H9 (cell line): ENCODE measurements at regions not wholly inside any gene's neighbourhood (a gene's known extent, or its start where the extent isn't known, plus 50 kb on each side); places are given as distances from the start of the nearest gene placed in this dataset.
"Not testable (repeated sequence)": the region's sequence is repeated elsewhere in the genome, so short reads cannot be mapped to it uniquely, and the experiment has no call there.

Experiments
- DNase-seq: peaks from one replicate; pipeline ENCODE4 v3.0.0-alpha.2; 2017
- H2AFZ ChIP-seq: one replicate; pipeline ENCODE4 v1.6.1; 2013; ENCODE audit warnings: mild to moderate bottlenecking, low read length, control low read depth, moderate library complexity
- H2AK5ac ChIP-seq: 2 replicates; pipeline ENCODE4 v1.6.1; 2013; ENCODE audit warnings: low read length, control low read depth, mixed read lengths; ENCODE audit not compliant: insufficient read length
- H2BK120ac ChIP-seq: one replicate; pipeline ENCODE4 v1.6.1; 2013; ENCODE audit warnings: low read depth, mild to moderate bottlenecking, low read length, control low read depth, inconsistent platforms; ENCODE audit not compliant: poor library complexity, severe bottlenecking
- H2BK12ac ChIP-seq: 2 replicates; pipeline ENCODE4 v1.6.1; 2013; ENCODE audit warnings: low read length, control low read depth, mixed read lengths, low read depth; ENCODE audit not compliant: insufficient read length
- H2BK15ac ChIP-seq: 2 replicates; pipeline ENCODE4 v1.6.1; 2013; ENCODE audit warnings: low read depth, low read length, control low read depth
- H2BK20ac ChIP-seq: one replicate; pipeline ENCODE4 v1.6.1; 2013; ENCODE audit warnings: low read depth, mild to moderate bottlenecking, low read length, control low read depth, inconsistent platforms; ENCODE audit not compliant: poor library complexity, severe bottlenecking
- H2BK5ac ChIP-seq: 2 replicates; pipeline ENCODE4 v1.6.1; 2013; ENCODE audit warnings: low read length, control low read depth, mixed read lengths; ENCODE audit not compliant: insufficient read length
- H3K14ac ChIP-seq: 2 replicates; pipeline ENCODE4 v1.6.1; 2013; ENCODE audit warnings: low read length, control low read depth; ENCODE audit not compliant: insufficient read depth
- H3K18ac ChIP-seq: 2 replicates; pipeline ENCODE4 v1.6.1; 2013; ENCODE audit warnings: low read depth, mild to moderate bottlenecking, mixed read lengths, low read length, control low read depth; ENCODE audit not compliant: insufficient read length
- H3K23ac ChIP-seq: 2 replicates; pipeline ENCODE4 v1.6.1; 2013; ENCODE audit warnings: low read length, control low read depth, mixed read lengths, low read depth; ENCODE audit not compliant: insufficient read length
- H3K23me2 ChIP-seq: 2 replicates; pipeline ENCODE4 v1.6.1; 2013; ENCODE audit warnings: low read depth, mild to moderate bottlenecking, mixed read lengths, low read length, control low read depth; ENCODE audit not compliant: insufficient read length, poor library complexity, severe bottlenecking
- H3K27ac ChIP-seq: 2 replicates; pipeline ENCODE4 v1.5.1; 2013; ENCODE audit warnings: low read length, control low read depth, mixed read lengths, low read depth; ENCODE audit not compliant: insufficient read length
- H3K27me3 ChIP-seq: 2 replicates; pipeline ENCODE4 v1.6.1; 2013; ENCODE audit warnings: low read length, control low read depth, inconsistent platforms; ENCODE audit not compliant: insufficient read depth
- H3K4ac ChIP-seq: 2 replicates; pipeline ENCODE4 v1.6.1; 2013; ENCODE audit warnings: low read depth, mild to moderate bottlenecking, control low read depth, inconsistent platforms, low read length, moderate library complexity
- H3K4me1 ChIP-seq: 2 replicates; pipeline ENCODE4 v1.6.1; 2013; ENCODE audit warnings: low read length, control low read depth, inconsistent platforms; ENCODE audit not compliant: insufficient read depth
- H3K4me2 ChIP-seq: 2 replicates; pipeline ENCODE4 v1.6.1; 2013; ENCODE audit warnings: low read length, control low read depth, mixed read lengths; ENCODE audit not compliant: insufficient read length, insufficient read depth
- H3K56ac ChIP-seq: 2 replicates; pipeline ENCODE4 v1.6.1; 2013; ENCODE audit warnings: low read depth, mild to moderate bottlenecking, mixed read lengths, low read length, control low read depth; ENCODE audit not compliant: insufficient read length
- H3K79me1 ChIP-seq: 2 replicates; pipeline ENCODE4 v1.6.1; 2013; ENCODE audit warnings: low read depth, mild to moderate bottlenecking, moderate library complexity, low read length, control low read depth, inconsistent platforms; ENCODE audit not compliant: insufficient read depth, poor library complexity, severe bottlenecking
- H3K79me2 ChIP-seq: 2 replicates; pipeline ENCODE4 v1.6.1; 2013; ENCODE audit warnings: low read length, control low read depth, inconsistent platforms; ENCODE audit not compliant: insufficient read depth
- H3K9ac ChIP-seq: 2 replicates; pipeline ENCODE4 v1.6.1; 2013; ENCODE audit warnings: low read length, control low read depth, mixed read lengths; ENCODE audit not compliant: insufficient read length; ENCODE audit errors: extremely low read depth
- H3K9me3 ChIP-seq: one replicate; pipeline ENCODE4 v1.6.1; 2013; ENCODE audit warnings: low read depth, low read length, inconsistent platforms; ENCODE audit not compliant: control insufficient read depth
- H3T11ph ChIP-seq: one replicate; pipeline ENCODE4 v1.6.1; 2013; ENCODE audit warnings: mild to moderate bottlenecking, low read length, control low read depth, inconsistent platforms
- H4K20me1 ChIP-seq: one replicate; pipeline ENCODE4 v1.6.1; 2013; ENCODE audit not compliant: control insufficient read depth, insufficient read length, insufficient read depth
- H4K5ac ChIP-seq: 2 replicates; pipeline ENCODE4 v1.6.1; 2013; ENCODE audit warnings: low read depth, mild to moderate bottlenecking, mixed read lengths, low read length, control low read depth; ENCODE audit not compliant: insufficient read length
- H4K8ac ChIP-seq: replicated peaks from 2 replicates; pipeline ENCODE4 v1.6.1; 2013; ENCODE audit warnings: low read length, control low read depth, mixed read lengths, low read depth; ENCODE audit not compliant: insufficient read length
- H4K91ac ChIP-seq: 2 replicates; pipeline ENCODE4 v1.6.1; 2013; ENCODE audit warnings: low read depth, mild to moderate bottlenecking, moderate library complexity, mixed read lengths, low read length, control low read depth; ENCODE audit not compliant: insufficient read length
- H3K27ac Mint-ChIP-seq, 3 experiments: 2 replicates in 2 of 3; 3 replicates in 1 of 3; pipeline ENCODE4 v1.8.0; 2020 to 2021; ENCODE audit warnings: mixed read lengths in 3 of 3, mild to moderate bottlenecking in 1 of 3, moderate library complexity in 1 of 3
- H3K27me3 Mint-ChIP-seq: 2 replicates; pipeline ENCODE4 v1.8.0; 2021; ENCODE audit warnings: low read depth, mild to moderate bottlenecking, moderate library complexity, mixed read lengths
- H3K36me3 Mint-ChIP-seq, 3 experiments: 2 replicates in 2 of 3; 3 replicates in 1 of 3; pipeline ENCODE4 v1.8.0; 2020 to 2021; ENCODE audit warnings: low read depth in 3 of 3, mixed read lengths in 3 of 3; ENCODE audit not compliant: insufficient read depth in 1 of 3
- H3K4me1 Mint-ChIP-seq, 2 experiments: 2 replicates each; pipeline ENCODE4 v1.8.0; 2020; ENCODE audit warnings: mixed read lengths in 2 of 2
- H3K4me3 Mint-ChIP-seq, 2 experiments: 2 replicates in 1 of 2; 3 replicates in 1 of 2; pipeline ENCODE4 v1.8.0; 2020 to 2021; ENCODE audit warnings: mild to moderate bottlenecking in 2 of 2, mixed read lengths in 2 of 2, moderate library complexity in 1 of 2
- H3K9me3 Mint-ChIP-seq, 2 experiments: 2 replicates in 1 of 2; 3 replicates in 1 of 2; pipeline ENCODE4 v1.8.0; 2020; ENCODE audit warnings: mild to moderate bottlenecking in 2 of 2, mixed read lengths in 2 of 2, moderate library complexity in 1 of 2
- WGBS: extraction: QIAGEN DNeasy Blood & Tissue Kit; methylation state at CpG from one replicate; pipeline ENCODE4 v1.1.7; 2013; ENCODE audit warnings: missing lambda C conversion rate, low lambda C conversion rate, mixed read lengths; ENCODE audit not compliant: insufficient read length; ENCODE audit errors: extremely low coverage; 5-methylcytosine and 5-hydroxymethylcytosine counted together
- TF ChIP-seq, protein P1 (sequence below): fragments of 200-600 bp; sonication (generic); conservative IDR thresholded peaks from 3 replicates; pipeline ENCODE4 v1.8.0; 2021; ENCODE audit warnings: antibody characterized with exemption, mild to moderate bottlenecking

DNA sequence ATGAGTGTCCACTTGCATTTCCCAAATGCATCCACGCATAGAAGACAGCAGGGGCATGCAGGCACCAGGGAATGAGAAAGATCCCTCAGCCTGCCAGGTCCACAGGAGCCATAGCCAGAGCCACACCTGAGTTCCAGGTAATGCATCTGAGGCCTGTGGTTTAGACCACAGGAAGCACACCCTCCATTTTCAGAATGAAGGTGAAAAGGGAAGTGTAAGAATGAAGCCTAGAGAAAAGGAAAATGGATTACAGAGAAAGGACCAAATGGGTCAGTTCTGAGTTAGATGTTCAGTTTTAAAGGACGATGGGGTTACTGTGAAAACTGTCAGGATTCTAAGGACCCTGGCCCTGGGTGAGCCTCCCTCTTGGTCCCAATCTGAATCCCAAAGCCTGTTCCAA lies 1283.2 kb downstream of the TMEM121 start:
- no peak overlapping the region for H3K4me3 Mint-ChIP-seq
- H3K27me3 Mint-ChIP-seq: no peaks in the 10 kb centered on the region; the same call in 1 of the 2 replicates
- Histone ChIP-seq H3K56ac (no peak overlapping the region), H3K4me1 (no peaks in the 10 kb centered on the region), H2AFZ (no peak overlapping the region), H3K9ac (no peak overlapping the region), H2BK120ac (no peak overlapping the region), H2BK12ac (no peak overlapping the region), H3K79me1 (no peaks in the 10 kb centered on the region), H2BK20ac (no peak overlapping the region), H3T11ph (no peak overlapping the region), H3K27ac (no peak overlapping the region), H2BK5ac (no peak overlapping the region), H3K23ac (no peak overlapping the region), H3K23me2 (no peaks in the 10 kb centered on the region), H4K5ac (no peak overlapping the region), H2BK15ac (no peak overlapping the region), H3K4ac (no peak overlapping the region), H3K4me2 (no peak overlapping the region), H3K14ac (no peak overlapping the region), H3K18ac (no peak overlapping the region), H4K91ac (no peak overlapping the region), H3K9me3 (peaks cover 91% of the 10 kb centered on the region), H4K8ac (no peak overlapping the region), H4K20me1 (no peaks in the 10 kb centered on the region), H3K79me2 (no peaks in the 10 kb centered on the region; the same call in 1 of the 2 replicates), H2AK5ac (no peak overlapping the region), H3K27me3 (no peaks in the 10 kb centered on the region)
- peaks cover 86 to 91% of the 10 kb centered on the region in 2 experiments for H3K9me3 Mint-ChIP-seq
- WGBS: no CpG with 5 or more reads among the region's 2 CpGs
- DNase-seq: no peak
- no peaks in the 10 kb centered on the region for H3K4me1 Mint-ChIP-seq
- TF ChIP-seq, protein P1, sequence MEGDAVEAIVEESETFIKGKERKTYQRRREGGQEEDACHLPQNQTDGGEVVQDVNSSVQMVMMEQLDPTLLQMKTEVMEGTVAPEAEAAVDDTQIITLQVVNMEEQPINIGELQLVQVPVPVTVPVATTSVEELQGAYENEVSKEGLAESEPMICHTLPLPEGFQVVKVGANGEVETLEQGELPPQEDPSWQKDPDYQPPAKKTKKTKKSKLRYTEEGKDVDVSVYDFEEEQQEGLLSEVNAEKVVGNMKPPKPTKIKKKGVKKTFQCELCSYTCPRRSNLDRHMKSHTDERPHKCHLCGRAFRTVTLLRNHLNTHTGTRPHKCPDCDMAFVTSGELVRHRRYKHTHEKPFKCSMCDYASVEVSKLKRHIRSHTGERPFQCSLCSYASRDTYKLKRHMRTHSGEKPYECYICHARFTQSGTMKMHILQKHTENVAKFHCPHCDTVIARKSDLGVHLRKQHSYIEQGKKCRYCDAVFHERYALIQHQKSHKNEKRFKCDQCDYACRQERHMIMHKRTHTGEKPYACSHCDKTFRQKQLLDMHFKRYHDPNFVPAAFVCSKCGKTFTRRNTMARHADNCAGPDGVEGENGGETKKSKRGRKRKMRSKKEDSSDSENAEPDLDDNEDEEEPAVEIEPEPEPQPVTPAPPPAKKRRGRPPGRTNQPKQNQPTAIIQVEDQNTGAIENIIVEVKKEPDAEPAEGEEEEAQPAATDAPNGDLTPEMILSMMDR: no peak
- peaks cover 5 to 29% (median 13%) of the 10 kb centered on the region in 3 experiments; a peak in 6 of 7 replicates for H3K36me3 Mint-ChIP-seq
- no peak overlapping the region for H3K27ac Mint-ChIP-seq

DNA sequence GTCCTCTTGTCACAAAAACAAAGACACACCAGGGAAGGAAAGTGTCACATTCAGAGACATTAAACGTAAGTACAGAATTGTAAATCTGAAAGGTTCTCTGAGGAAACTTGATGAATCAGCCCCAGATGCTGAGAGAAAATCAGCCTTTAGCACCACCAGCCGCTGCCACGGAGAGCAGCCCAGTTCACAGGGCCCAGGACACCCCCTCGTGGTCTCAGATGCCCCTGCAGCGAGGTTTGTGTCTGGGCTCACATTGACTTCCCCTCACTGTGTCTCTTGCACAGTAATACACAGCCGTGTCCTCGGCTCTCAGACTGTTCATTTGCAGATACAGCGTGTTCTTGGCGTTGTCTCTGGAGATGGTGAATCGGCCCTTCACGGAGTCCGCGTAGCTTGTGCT lies 1283.8 kb downstream of the TMEM121 start:
- H3K27ac Mint-ChIP-seq, DNase-seq, H3K56ac ChIP-seq, H2BK5ac ChIP-seq, H3K79me1 ChIP-seq, H3K4me3 Mint-ChIP-seq, H3K27me3 Mint-ChIP-seq, H3K4me2 ChIP-seq, H4K20me1 ChIP-seq, H2BK12ac ChIP-seq, H4K8ac ChIP-seq, H3K27me3 ChIP-seq, H3K4me1 ChIP-seq, H2AFZ ChIP-seq, H3K4ac ChIP-seq, H3K27ac ChIP-seq, H3K23ac ChIP-seq, H3K4me1 Mint-ChIP-seq, H4K91ac ChIP-seq, H3K14ac ChIP-seq, H3K18ac ChIP-seq, H3K9ac ChIP-seq, H2BK15ac ChIP-seq, H3K23me2 ChIP-seq, H2AK5ac ChIP-seq, H3T11ph ChIP-seq, H2BK120ac ChIP-seq, H2BK20ac ChIP-seq, H4K5ac ChIP-seq, H3K79me2 ChIP-seq: not testable (repeated sequence)
- H3K9me3 Mint-ChIP-seq: peaks cover 86 to 91% of the 10 kb centered on the region in 2 experiments
- peaks cover 8 to 31% (median 17%) of the 10 kb centered on the region in 3 experiments; a peak in 6 of 7 replicates for H3K36me3 Mint-ChIP-seq
- H3K9me3 ChIP-seq: peaks cover 93% of the 10 kb centered on the region
- WGBS: no CpG with 5 or more reads among the region's 13 CpGs
